GM23338 (cell line): ENCODE measurements at regions not wholly inside any gene's neighbourhood (a gene's known extent, or its start where the extent isn't known, plus 50 kb on each side); places are given as distances from the start of the nearest gene placed in this dataset.

ENCODE experiments used
- CREB1 ChIP-seq: fragments of 250-450 bp; sonication (Bioruptor Pico); IDR thresholded peaks from 2 replicates; pipeline ENCODE4 v1.5.0; 2020; ENCODE audit warnings: low read depth, mild to moderate bottlenecking, moderate library complexity
- JUNB ChIP-seq: IDR thresholded peaks from one replicate; pipeline ENCODE4 v1.6.1; 2016; ENCODE audit warnings: antibody characterized with exemption; ENCODE audit not compliant: unreplicated experiment
- REST ChIP-seq: IDR thresholded peaks from one replicate; pipeline ENCODE4 v1.6.1; 2018; ENCODE audit warnings: antibody characterized with exemption; ENCODE audit not compliant: unreplicated experiment
- TF ChIP-seq, protein P1 (sequence below), 2 experiments: fragments of 200-600 bp in 1 of 2; sonication (generic) in 1 of 2; conservative IDR thresholded peaks; 2 replicates each; pipeline versions ENCODE4 v1.5.1 to v1.6.1; 2016 to 2017; ENCODE audit warnings: antibody characterized with exemption in 2 of 2, low read depth in 2 of 2, mild to moderate bottlenecking in 2 of 2, moderate library complexity in 1 of 2

DNA sequence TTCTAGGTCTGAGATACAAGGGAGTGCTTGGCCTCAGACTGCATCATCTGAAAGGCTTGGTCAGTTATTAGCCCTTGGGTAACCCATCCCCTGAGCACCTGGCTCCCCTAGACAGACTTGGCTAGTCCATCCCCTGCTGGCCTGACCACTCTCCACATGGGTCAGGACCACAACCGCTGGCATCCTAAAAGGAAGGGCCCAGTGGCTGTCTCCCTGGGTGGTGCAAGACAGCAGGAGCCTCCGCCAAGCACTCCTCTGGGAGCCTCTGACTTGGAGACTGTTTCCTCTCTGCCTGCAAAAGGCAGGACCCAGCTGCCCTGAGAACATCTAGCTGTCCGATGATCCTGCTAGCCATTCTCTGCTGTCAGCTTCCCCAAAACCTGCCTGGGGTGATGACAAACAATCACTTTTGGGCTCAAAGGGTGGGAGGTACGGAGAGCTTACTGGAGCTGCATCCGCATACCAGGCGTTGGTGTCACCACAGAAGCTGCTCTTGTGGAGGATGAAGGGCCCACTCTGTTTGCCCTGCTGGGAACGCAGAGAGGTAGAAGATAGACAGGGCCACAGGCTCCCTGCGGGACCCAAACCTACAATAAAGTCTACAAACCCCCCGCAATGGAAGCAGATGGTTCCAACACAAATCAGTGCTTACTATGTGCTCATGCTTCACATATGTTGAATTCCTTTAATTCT is 108.0 kb upstream of the PRR20G start:
- TF ChIP-seq, protein P1, sequence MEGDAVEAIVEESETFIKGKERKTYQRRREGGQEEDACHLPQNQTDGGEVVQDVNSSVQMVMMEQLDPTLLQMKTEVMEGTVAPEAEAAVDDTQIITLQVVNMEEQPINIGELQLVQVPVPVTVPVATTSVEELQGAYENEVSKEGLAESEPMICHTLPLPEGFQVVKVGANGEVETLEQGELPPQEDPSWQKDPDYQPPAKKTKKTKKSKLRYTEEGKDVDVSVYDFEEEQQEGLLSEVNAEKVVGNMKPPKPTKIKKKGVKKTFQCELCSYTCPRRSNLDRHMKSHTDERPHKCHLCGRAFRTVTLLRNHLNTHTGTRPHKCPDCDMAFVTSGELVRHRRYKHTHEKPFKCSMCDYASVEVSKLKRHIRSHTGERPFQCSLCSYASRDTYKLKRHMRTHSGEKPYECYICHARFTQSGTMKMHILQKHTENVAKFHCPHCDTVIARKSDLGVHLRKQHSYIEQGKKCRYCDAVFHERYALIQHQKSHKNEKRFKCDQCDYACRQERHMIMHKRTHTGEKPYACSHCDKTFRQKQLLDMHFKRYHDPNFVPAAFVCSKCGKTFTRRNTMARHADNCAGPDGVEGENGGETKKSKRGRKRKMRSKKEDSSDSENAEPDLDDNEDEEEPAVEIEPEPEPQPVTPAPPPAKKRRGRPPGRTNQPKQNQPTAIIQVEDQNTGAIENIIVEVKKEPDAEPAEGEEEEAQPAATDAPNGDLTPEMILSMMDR (conservative IDR thresholded peaks at IDR 0.05; ENCODE audit: low read depth in 2 of 2), result no peak
- TF ChIP-seq JUNB (no peak), CREB1 (CRISPR knock-in tag) (no peak), REST (no peak)
